Natural killer cell (primary cell): ENCODE measurements at regions not wholly inside any gene's neighbourhood (a gene's known extent, or its start where the extent isn't known, plus 50 kb on each side); places are given as distances from the start of the nearest gene placed in this dataset.

Source experiments
- ATAC-seq, 3 donors: fragments of 150-1000 bp in 2 of 3; fragments of 200-7000 bp in 1 of 3; cut with Tn5 transposase; 1 replicate in 1 of 3; 2 replicates in 2 of 3; pipeline ENCODE4 v1.10.0; 2021; ENCODE audit warnings: mild to moderate bottlenecking in 2 of 3, moderate library complexity in 2 of 3
- DNase-seq, 2 donors: peaks; one replicate each; pipeline versions ENCODE4 v3.0.0 to v3.0.0-alpha.2; 2013 to 2021; ENCODE audit warnings: mixed read lengths in 1 of 2
- H3K27ac ChIP-seq: one replicate; pipeline ENCODE4 v1.5.1; 2013; ENCODE audit warnings: mild to moderate bottlenecking, low read length
- H3K27me3 ChIP-seq: one replicate; pipeline ENCODE4 v1.6.1; 2013; ENCODE audit warnings: low read length; ENCODE audit not compliant: control insufficient read depth, insufficient read depth
- H3K36me3 ChIP-seq: one replicate; pipeline ENCODE4 v1.6.1; 2013; ENCODE audit warnings: low read length; ENCODE audit not compliant: control insufficient read depth, insufficient read depth
- H3K4me1 ChIP-seq: one replicate; pipeline ENCODE4 v1.6.1; 2013; ENCODE audit warnings: low read length; ENCODE audit not compliant: control insufficient read depth, insufficient read depth
- H3K4me3 ChIP-seq: one replicate; pipeline ENCODE4 v1.5.1; 2013; ENCODE audit warnings: low read length
- H3K9me3 ChIP-seq: one replicate; pipeline ENCODE4 v1.6.1; 2013; ENCODE audit warnings: low read length; ENCODE audit not compliant: control insufficient read depth, insufficient read depth
- H3K27ac Mint-ChIP-seq, 2 donors: one replicate each; pipeline ENCODE4 v1.8.0; 2022; ENCODE audit warnings: mild to moderate bottlenecking in 2 of 2, mixed read lengths in 2 of 2, moderate library complexity in 1 of 2
- H3K27me3 Mint-ChIP-seq, 2 donors: one replicate each; pipeline ENCODE4 v1.8.0; 2022; ENCODE audit warnings: low read depth in 2 of 2, mixed read lengths in 2 of 2
- H3K36me3 Mint-ChIP-seq: one replicate; pipeline ENCODE4 v1.8.0; 2022; ENCODE audit warnings: mixed read lengths
- H3K4me1 Mint-ChIP-seq, 2 donors: one replicate each; pipeline ENCODE4 v1.8.0; 2022; ENCODE audit warnings: mixed read lengths in 2 of 2
- H3K4me3 Mint-ChIP-seq: one replicate; pipeline ENCODE4 v1.8.0; 2022; ENCODE audit warnings: mild to moderate bottlenecking, moderate library complexity, mixed read lengths
- H3K9me3 Mint-ChIP-seq, 2 donors: one replicate each; pipeline ENCODE4 v1.8.0; 2022; ENCODE audit warnings: mixed read lengths in 2 of 2
- WGBS: methylation state at CpG from one replicate; pipeline ENCODE4 v1.1.7; 2013; ENCODE audit warnings: missing lambda C conversion rate; ENCODE audit not compliant: insufficient coverage; 5-methylcytosine and 5-hydroxymethylcytosine counted together
- intact Hi-C: fragments of 100-400 bp; cut with micrococcal nuclease; formaldehyde crosslinking; loops from one replicate; pipeline ENCODE4 v1.14.2; 2022
- TF ChIP-seq, protein P1 (sequence below): fragments of 200-600 bp; IDR thresholded peaks from one replicate; pipeline ENCODE4 v1.8.0; 2022; ENCODE audit warnings: antibody characterized with exemption

DNA sequence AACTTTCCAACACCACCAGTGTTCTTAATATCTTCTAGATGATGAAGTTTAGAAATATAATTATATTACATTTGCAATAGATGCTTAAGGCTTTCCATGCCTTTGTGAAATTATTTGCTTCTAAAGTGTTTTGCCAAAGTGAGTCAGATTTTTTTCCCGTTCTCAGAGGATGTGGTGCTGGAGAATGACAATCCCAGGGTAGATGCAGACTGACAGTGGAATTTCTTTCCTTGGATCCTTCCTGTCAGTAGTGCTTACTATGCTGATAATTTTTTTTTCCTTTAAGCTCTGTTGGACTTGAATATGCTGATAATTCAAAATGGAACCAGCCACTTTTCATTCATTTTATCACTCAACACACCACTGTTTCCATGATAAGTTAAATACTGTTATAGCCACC, 59.9 kb upstream of the SOX4 start:
- Histone ChIP-seq H3K4me1 (no peaks in the 10 kb centered on the region), H3K27me3 (no peaks in the 10 kb centered on the region), H3K9me3 (no peaks in the 10 kb centered on the region), H3K4me3 (no peak overlapping the region), H3K36me3 (no peaks in the 10 kb centered on the region), H3K27ac (no peak overlapping the region)
- no peaks in the 10 kb centered on the region for H3K9me3 Mint-ChIP-seq
- intact Hi-C loops: no loop called here
- TF ChIP-seq, protein P1, sequence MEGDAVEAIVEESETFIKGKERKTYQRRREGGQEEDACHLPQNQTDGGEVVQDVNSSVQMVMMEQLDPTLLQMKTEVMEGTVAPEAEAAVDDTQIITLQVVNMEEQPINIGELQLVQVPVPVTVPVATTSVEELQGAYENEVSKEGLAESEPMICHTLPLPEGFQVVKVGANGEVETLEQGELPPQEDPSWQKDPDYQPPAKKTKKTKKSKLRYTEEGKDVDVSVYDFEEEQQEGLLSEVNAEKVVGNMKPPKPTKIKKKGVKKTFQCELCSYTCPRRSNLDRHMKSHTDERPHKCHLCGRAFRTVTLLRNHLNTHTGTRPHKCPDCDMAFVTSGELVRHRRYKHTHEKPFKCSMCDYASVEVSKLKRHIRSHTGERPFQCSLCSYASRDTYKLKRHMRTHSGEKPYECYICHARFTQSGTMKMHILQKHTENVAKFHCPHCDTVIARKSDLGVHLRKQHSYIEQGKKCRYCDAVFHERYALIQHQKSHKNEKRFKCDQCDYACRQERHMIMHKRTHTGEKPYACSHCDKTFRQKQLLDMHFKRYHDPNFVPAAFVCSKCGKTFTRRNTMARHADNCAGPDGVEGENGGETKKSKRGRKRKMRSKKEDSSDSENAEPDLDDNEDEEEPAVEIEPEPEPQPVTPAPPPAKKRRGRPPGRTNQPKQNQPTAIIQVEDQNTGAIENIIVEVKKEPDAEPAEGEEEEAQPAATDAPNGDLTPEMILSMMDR: no peak
- H3K27me3 Mint-ChIP-seq: peaks cover 0 to 13% of the 10 kb centered on the region in 2 donors
- no peak overlapping the region for H3K4me3 Mint-ChIP-seq
- 67% methylated on average over 1 of the region's 1 CpG for WGBS
- H3K4me1 Mint-ChIP-seq: no peaks in the 10 kb centered on the region
- DNase-seq (no peak), ATAC-seq (no peak)
- no peaks in the 10 kb centered on the region for H3K36me3 Mint-ChIP-seq
- no peak overlapping the region for H3K27ac Mint-ChIP-seq

DNA sequence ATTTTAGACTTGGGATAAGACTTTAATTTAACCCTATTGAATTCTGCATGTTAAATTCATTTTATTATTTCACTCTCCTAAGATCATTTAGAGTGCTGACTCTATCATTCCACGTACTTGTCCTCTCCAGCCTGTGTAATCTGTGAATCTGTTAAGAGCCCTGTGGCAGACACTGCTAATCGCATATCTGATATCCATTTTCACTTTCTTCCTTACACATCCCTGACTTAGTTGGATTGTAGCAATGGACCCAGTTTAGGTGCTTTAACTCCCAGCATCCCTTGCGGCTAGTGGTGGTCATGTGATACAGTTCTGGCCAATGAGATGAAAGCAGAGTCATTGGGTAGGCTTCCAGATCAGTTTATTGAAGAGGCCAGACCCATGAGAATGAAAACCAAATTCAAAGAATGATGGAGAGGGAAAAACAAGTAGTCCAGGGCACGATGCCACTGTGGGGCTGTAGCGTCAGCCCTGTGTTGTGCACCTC, 57.2 kb upstream of the SOX4 start:
- Mint-ChIP-seq H3K9me3 (no peaks in the 10 kb centered on the region), H3K4me1 (no peaks in the 10 kb centered on the region), H3K27me3 (peaks cover 0 to 13% of the 10 kb centered on the region in 2 donors), H3K27ac (no peak overlapping the region), H3K36me3 (no peaks in the 10 kb centered on the region), H3K4me3 (no peak overlapping the region)
- 87% methylated on average over 5 of the region's 5 CpGs for WGBS
- H3K4me3 ChIP-seq: no peak overlapping the region
- TF ChIP-seq, protein P1: no peak
- H3K27ac ChIP-seq: no peak overlapping the region
- H3K27me3 ChIP-seq: no peaks in the 10 kb centered on the region
- intact Hi-C loops: no loop called here
- H3K36me3 ChIP-seq: no peaks in the 10 kb centered on the region
- ATAC-seq (no peak), DNase-seq (no peak)
- H3K4me1 ChIP-seq: no peaks in the 10 kb centered on the region
- H3K9me3 ChIP-seq: no peaks in the 10 kb centered on the region

DNA sequence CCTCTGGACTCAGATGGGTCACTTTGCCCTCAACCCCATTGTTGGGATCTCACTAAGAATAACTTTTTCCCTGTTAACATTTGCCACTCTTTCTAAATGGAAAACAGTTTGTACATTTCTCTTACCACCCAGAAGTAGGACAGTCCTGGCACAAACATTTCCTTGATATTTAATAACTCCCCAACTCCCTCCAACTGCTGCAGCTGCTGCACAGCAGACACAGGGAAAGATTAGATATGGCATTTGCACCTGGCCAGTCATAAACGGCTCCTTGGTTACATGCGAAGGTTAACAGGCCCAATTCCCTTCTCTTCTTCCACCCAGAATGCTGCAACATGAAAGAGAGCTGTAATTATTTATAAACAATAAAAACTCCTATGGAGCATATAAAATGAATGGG, 55.9 kb upstream of the SOX4 start:
- Histone ChIP-seq H3K4me1 (no peaks in the 10 kb centered on the region), H3K9me3 (no peaks in the 10 kb centered on the region), H3K27ac (no peak overlapping the region), H3K4me3 (no peak overlapping the region), H3K27me3 (no peaks in the 10 kb centered on the region), H3K36me3 (no peaks in the 10 kb centered on the region)
- no peaks in the 10 kb centered on the region for H3K9me3 Mint-ChIP-seq
- ATAC-seq (no peak), DNase-seq (no peak)
- no peaks in the 10 kb centered on the region for H3K36me3 Mint-ChIP-seq
- H3K4me1 Mint-ChIP-seq: no peaks in the 10 kb centered on the region
- H3K4me3 Mint-ChIP-seq: no peak overlapping the region
- TF ChIP-seq, protein P1: no peak
- H3K27ac Mint-ChIP-seq: no peak overlapping the region
- 100% methylated on average over 1 of the region's 2 CpGs for WGBS
- intact Hi-C loops: no loop called here
- peaks cover 0 to 13% of the 10 kb centered on the region in 2 donors for H3K27me3 Mint-ChIP-seq

DNA sequence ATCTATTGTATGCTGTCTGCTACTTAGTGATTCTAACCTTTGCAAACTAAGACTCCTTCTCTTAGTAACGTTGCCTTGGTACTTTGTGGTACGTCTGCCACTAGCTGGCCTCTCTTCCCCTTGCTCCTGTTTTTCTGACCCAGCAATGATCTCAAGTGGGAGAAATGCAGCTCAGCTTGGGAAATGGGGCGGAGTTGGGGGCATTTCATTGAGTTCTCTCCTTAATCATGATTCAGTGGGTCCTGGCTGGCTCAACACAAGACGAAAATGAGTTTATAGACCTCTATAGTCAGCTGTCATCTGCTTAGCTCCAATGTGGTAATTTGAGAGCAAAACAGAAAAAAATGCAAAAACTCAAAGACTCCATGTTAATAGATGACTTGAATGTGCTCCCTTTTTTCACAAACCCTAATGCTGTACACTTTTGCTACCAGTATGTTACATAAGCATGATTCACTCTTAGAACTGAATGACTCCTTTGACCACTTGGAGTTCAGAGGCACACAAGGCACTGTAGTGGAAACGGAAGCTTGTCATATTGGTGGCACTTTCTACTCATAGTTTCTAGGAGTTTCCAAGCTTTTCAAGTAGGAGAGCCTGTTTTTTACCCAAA, 55.3 kb upstream of the SOX4 start:
- 79% methylated on average over 5 of the region's 5 CpGs for WGBS

More for the DNA sequence above, 55.3 kb upstream of the SOX4 start:
- H3K36me3 ChIP-seq: no peaks in the 10 kb centered on the region
- no peaks in the 10 kb centered on the region for H3K4me1 ChIP-seq
- Mint-ChIP-seq H3K4me1 (no peaks in the 10 kb centered on the region), H3K4me3 (no peak overlapping the region), H3K9me3 (no peaks in the 10 kb centered on the region), H3K27ac (no peak overlapping the region), H3K27me3 (peaks cover 0 to 13% of the 10 kb centered on the region in 2 donors), H3K36me3 (no peaks in the 10 kb centered on the region)
- H3K27ac ChIP-seq: no peak overlapping the region
- no peak for ATAC-seq
- H3K27me3 ChIP-seq: no peaks in the 10 kb centered on the region
- H3K9me3 ChIP-seq: no peaks in the 10 kb centered on the region
- DNase-seq: no peak
- TF ChIP-seq, protein P1: no peak
- H3K4me3 ChIP-seq: no peak overlapping the region
- intact Hi-C loops: no loop called here
